ENCODE measurements at regions not wholly inside any gene's neighbourhood (a gene's known extent, or its start where the extent isn't known, plus 50 kb on each side); places are given as distances from the start of the nearest gene placed in this dataset.
"Not testable (repeated sequence)": the region's sequence is repeated elsewhere in the genome, so short reads cannot be mapped to it uniquely, and the experiment has no call there.

- not testable (repeated sequence) for DNase-seq (ENCODE audit: low spot score in 2 of 2, unreplicated experiment in 2 of 2); H3K4me3 Mint-ChIP-seq; H3K27ac Mint-ChIP-seq; H3K36me3 Mint-ChIP-seq; H3K4me1 Mint-ChIP-seq; H3K9me3 Mint-ChIP-seq; H3K27me3 Mint-ChIP-seq (ENCODE audit: low read depth)
Observed at GRCh38 chr7:65545465-65546161, 172.0 kb downstream of the ZNF92 start.

- DNase-seq (ENCODE audit: low spot score in 2 of 2, unreplicated experiment in 2 of 2); H3K4me3 Mint-ChIP-seq; H3K27me3 Mint-ChIP-seq (ENCODE audit: low read depth); H3K36me3 Mint-ChIP-seq; H3K4me1 Mint-ChIP-seq; H3K9me3 Mint-ChIP-seq; H3K27ac Mint-ChIP-seq: not testable (repeated sequence)
Observed at GRCh38 chr7:65549589-65550443, 176.2 kb downstream of the ZNF92 start.

DNA sequence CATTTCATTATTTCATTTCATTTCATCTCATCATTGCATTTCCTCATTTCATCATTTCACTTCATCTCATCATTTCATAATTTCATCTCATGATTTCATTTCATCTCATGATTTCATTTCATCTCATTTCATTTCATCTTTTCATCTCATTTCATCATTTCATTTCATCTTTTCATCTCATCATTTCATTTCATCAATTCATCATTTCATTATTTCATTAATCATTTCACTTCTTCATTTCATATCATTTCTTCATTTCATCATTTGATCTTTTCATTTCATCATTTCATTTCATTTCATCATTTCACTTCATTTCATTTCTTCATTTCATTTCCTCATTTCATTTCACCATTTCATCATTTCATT is 176.8 kb downstream of the ZNF92 start:
- DNase-seq (ENCODE audit: low spot score in 2 of 2, unreplicated experiment in 2 of 2); H3K36me3 Mint-ChIP-seq; H3K9me3 Mint-ChIP-seq; H3K4me3 Mint-ChIP-seq; H3K4me1 Mint-ChIP-seq; H3K27me3 Mint-ChIP-seq (ENCODE audit: low read depth); H3K27ac Mint-ChIP-seq: not testable (repeated sequence)

DNA sequence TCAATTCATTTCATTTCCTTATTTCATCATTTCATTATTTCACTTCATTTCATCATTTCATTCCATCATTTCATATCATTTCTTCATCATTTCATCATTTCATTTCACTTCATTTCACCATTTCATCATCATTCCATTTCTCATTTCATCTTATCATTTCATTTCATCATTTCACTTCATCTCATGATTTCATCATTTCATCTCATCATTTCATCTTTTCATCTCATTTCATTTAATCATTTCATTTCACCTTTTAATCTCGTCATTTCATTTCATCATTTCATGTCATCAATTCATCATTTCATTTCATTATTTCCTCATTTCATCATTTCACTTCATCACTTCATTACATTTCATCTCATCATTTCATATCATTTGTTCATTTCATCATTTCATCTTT is 177.4 kb downstream of the ZNF92 start:
- H3K4me3 Mint-ChIP-seq; H3K4me1 Mint-ChIP-seq; H3K27ac Mint-ChIP-seq; H3K27me3 Mint-ChIP-seq (ENCODE audit: low read depth); DNase-seq (ENCODE audit: low spot score in 2 of 2, unreplicated experiment in 2 of 2); H3K36me3 Mint-ChIP-seq; H3K9me3 Mint-ChIP-seq: not testable (repeated sequence)

DNA sequence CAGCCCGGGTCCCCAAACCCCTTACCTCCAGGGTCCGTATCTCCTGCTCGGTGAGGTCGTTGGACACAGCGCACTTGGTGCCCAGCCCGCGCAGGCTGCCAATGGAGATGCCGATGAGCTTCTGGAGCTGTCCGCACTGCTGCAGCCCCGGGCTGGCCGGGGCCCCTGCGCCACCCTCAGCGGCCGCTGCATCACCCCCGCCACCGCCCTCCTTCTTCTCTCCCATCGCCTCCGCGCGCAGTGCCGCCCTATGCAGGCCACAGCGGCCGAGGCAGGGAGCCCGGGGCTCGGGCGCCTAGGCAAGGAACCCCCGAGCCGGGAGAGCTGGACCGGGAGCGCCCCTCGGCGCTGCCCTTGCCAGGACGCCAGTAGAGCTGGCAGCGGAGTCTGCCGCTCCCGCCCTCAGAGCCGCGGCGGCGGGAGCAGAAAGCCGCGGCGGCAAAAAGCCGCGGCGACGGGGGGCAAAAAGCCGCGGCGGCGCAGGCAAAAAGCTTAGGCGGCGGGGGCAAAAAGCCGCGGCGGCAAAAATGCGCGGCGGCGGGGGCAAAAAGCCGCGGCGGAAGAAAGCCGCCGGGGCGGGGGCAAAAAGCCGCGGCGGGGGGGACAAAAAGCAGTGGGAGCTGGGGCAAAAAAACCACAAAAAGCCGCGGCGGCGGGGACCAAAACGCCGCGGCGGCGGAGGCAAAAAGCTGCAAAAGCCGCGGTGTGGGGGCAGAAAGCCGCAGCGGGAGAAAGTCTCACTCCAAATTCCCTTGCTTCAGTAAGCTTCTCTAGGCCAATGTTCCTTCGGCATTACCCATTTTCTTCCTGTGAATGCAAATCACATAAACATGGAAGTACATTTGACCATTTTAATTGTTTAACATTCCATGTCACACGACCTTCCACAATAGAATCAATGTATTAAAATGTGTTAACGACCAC is 181.2 kb downstream of the ZNF92 start:
- H3K4me3 Mint-ChIP-seq; H3K4me1 Mint-ChIP-seq; DNase-seq (ENCODE audit: low spot score in 2 of 2, unreplicated experiment in 2 of 2); H3K27ac Mint-ChIP-seq; H3K36me3 Mint-ChIP-seq; H3K9me3 Mint-ChIP-seq; H3K27me3 Mint-ChIP-seq (ENCODE audit: low read depth): not testable (repeated sequence)

DNA sequence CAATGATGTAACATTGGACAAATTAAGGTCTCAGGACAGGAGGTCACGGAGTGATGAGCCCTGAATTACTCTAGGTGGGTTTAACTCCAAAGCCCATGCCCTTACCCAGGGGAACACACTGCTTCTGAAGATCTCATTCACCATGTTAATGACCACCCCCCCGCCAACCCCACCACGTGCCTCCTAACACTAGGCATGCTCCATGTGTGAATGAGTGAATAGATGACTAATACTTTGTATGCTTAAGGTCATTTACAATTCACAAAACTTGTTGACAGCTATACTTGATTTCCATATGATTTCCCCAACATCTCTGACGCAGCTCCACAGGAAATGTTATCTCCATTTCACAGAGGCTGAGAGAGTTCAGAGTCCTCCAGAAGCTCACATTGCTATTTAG is 184.9 kb downstream of the ZNF92 start:
- H3K9me3 Mint-ChIP-seq; DNase-seq (ENCODE audit: low spot score in 2 of 2, unreplicated experiment in 2 of 2); H3K27me3 Mint-ChIP-seq (ENCODE audit: low read depth); H3K36me3 Mint-ChIP-seq; H3K4me1 Mint-ChIP-seq; H3K4me3 Mint-ChIP-seq; H3K27ac Mint-ChIP-seq: not testable (repeated sequence)

GRCh38 chr7:65561786-65562372 is 188.2 kb downstream of the ZNF92 start:
- H3K9me3 Mint-ChIP-seq; H3K27me3 Mint-ChIP-seq (ENCODE audit: low read depth); H3K4me1 Mint-ChIP-seq; H3K36me3 Mint-ChIP-seq; H3K4me3 Mint-ChIP-seq; H3K27ac Mint-ChIP-seq; DNase-seq (ENCODE audit: low spot score in 2 of 2, unreplicated experiment in 2 of 2): not testable (repeated sequence)

GRCh38 chr7:65562522-65562921 is 188.9 kb downstream of the ZNF92 start:
- not testable (repeated sequence) for H3K27me3 Mint-ChIP-seq (ENCODE audit: low read depth); H3K36me3 Mint-ChIP-seq; H3K4me1 Mint-ChIP-seq; H3K4me3 Mint-ChIP-seq; H3K27ac Mint-ChIP-seq; H3K9me3 Mint-ChIP-seq; DNase-seq (ENCODE audit: low spot score in 2 of 2, unreplicated experiment in 2 of 2)

DNA sequence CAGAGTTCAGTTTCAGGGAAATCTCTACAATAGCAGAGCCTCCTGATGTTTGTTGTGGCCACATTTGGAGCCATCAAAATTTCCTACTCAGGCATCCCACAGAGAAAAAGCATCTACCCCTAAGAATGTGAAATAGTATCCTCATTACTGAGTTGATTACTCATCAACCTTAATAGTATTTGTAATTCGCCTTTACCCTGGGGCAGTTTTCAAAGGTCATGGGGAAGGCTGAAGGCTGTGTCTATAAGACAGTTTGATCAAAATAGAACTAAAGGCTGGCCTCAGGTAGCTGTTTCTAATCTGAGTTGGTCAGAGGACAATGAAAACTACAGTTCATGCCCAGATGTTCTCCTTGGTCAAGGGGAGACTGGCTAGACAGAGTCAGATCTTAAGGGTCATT is 189.7 kb downstream of the ZNF92 start:
- H3K9me3 Mint-ChIP-seq, H3K36me3 Mint-ChIP-seq: not testable (repeated sequence)

DNA sequence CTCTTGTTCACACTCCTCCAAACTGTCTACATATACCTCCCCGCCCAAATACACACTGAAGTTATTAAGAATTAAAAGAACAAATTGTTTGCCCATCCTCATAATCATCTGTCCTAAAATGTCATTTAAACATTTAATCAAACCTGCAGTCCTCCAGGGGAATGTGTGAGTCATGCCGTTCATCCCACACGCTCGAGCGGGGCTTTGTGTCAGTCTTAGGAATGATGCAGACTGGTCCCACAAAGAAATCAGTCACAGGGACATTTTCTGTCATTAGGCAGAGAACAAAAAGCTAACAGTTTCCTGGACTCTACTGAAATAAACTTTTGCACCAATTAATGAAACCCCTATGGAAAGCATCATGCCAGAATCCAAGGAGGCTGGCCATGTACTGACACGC is 194.6 kb downstream of the ZNF92 start:
- H3K36me3 Mint-ChIP-seq; H3K27ac Mint-ChIP-seq; H3K9me3 Mint-ChIP-seq; H3K4me1 Mint-ChIP-seq; H3K4me3 Mint-ChIP-seq; DNase-seq (ENCODE audit: low spot score in 2 of 2, unreplicated experiment in 2 of 2); H3K27me3 Mint-ChIP-seq (ENCODE audit: low read depth): not testable (repeated sequence)

More for the DNA sequence above, 189.7 kb downstream of the ZNF92 start:
- H3K4me1 Mint-ChIP-seq; H3K27me3 Mint-ChIP-seq (ENCODE audit: low read depth); H3K27ac Mint-ChIP-seq; DNase-seq (ENCODE audit: low spot score in 2 of 2, unreplicated experiment in 2 of 2); H3K4me3 Mint-ChIP-seq: not testable (repeated sequence)

GRCh38 chr7:65570990-65571389 is 197.3 kb downstream of the ZNF92 start:
- H3K36me3 Mint-ChIP-seq; H3K4me1 Mint-ChIP-seq; H3K27ac Mint-ChIP-seq; DNase-seq (ENCODE audit: low spot score in 2 of 2, unreplicated experiment in 2 of 2); H3K9me3 Mint-ChIP-seq; H3K27me3 Mint-ChIP-seq (ENCODE audit: low read depth); H3K4me3 Mint-ChIP-seq: not testable (repeated sequence)

GRCh38 chr7:65572581-65572980 is 198.9 kb downstream of the ZNF92 start:
- H3K36me3 Mint-ChIP-seq; H3K27ac Mint-ChIP-seq; H3K4me3 Mint-ChIP-seq; H3K9me3 Mint-ChIP-seq; H3K27me3 Mint-ChIP-seq (ENCODE audit: low read depth); DNase-seq (ENCODE audit: low spot score in 2 of 2, unreplicated experiment in 2 of 2); H3K4me1 Mint-ChIP-seq: not testable (repeated sequence)

- not testable (repeated sequence) for H3K9me3 Mint-ChIP-seq; H3K36me3 Mint-ChIP-seq; H3K4me1 Mint-ChIP-seq; H3K27me3 Mint-ChIP-seq (ENCODE audit: low read depth); DNase-seq (ENCODE audit: low spot score in 2 of 2, unreplicated experiment in 2 of 2); H3K4me3 Mint-ChIP-seq; H3K27ac Mint-ChIP-seq
Observed at GRCh38 chr7:65576370-65576769, 202.7 kb downstream of the ZNF92 start.

Measured in mesothelial cell of epicardium (in vitro differentiated cells).